WI38 (cell line): ENCODE measurements at regions not wholly inside any gene's neighbourhood (a gene's known extent, or its start where the extent isn't known, plus 50 kb on each side); places are given as distances from the start of the nearest gene placed in this dataset.
"Not testable (repeated sequence)": the region's sequence is repeated elsewhere in the genome, so short reads cannot be mapped to it uniquely, and the experiment has no call there.

Source experiments
- H3K4me3 ChIP-seq: 2 replicates; pipeline ENCODE4 v1.5.1; 2011; ENCODE audit warnings: low read depth, mild to moderate bottlenecking, control low read depth, low read length
- TF ChIP-seq, protein P1 (sequence below): IDR thresholded peaks from 2 replicates; pipeline ENCODE4 v1.5.1; 2012; ENCODE audit warnings: low read depth, mild to moderate bottlenecking, control low read depth, low read length

DNA sequence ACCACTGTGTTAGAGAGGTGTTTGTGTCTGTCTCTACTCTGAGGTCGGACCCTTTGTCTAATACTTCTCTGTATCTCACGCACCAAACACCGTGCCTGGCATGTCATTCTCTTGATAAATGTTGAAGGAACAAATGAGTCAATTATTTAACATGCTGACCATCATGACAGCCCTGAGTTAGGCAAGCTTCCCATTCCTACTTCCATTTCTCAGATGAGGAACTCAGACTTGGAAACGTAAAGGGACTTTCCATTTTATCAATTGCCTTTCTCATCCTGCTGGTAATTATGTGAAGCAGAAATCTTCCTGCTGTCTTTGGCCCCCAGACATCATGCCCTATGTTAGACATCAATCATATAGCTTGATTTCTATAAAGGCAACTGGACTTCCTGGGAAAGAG, 227.0 kb upstream of the ECI2 start:
- no peak overlapping the region for H3K4me3 ChIP-seq
- TF ChIP-seq, protein P1, sequence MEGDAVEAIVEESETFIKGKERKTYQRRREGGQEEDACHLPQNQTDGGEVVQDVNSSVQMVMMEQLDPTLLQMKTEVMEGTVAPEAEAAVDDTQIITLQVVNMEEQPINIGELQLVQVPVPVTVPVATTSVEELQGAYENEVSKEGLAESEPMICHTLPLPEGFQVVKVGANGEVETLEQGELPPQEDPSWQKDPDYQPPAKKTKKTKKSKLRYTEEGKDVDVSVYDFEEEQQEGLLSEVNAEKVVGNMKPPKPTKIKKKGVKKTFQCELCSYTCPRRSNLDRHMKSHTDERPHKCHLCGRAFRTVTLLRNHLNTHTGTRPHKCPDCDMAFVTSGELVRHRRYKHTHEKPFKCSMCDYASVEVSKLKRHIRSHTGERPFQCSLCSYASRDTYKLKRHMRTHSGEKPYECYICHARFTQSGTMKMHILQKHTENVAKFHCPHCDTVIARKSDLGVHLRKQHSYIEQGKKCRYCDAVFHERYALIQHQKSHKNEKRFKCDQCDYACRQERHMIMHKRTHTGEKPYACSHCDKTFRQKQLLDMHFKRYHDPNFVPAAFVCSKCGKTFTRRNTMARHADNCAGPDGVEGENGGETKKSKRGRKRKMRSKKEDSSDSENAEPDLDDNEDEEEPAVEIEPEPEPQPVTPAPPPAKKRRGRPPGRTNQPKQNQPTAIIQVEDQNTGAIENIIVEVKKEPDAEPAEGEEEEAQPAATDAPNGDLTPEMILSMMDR, result no peak

- TF ChIP-seq, protein P1, result no peak
Observed at GRCh38 chr6:4360920-4361319, 225.5 kb upstream of the ECI2 start.

GRCh38 chr6:4359108-4359730, 223.8 kb upstream of the ECI2 start:
- peak overlapping the region; percentile 32; the same call in 1 of the 2 replicates for H3K4me3 ChIP-seq
- TF ChIP-seq, protein P1, result no peak

More at GRCh38 chr6:4360920-4361319, 225.5 kb upstream of the ECI2 start:
- no peak overlapping the region for H3K4me3 ChIP-seq

- peak overlapping the region; percentile 32; the same call in 1 of the 2 replicates for H3K4me3 ChIP-seq
- TF ChIP-seq, protein P1, result no peak
Observed at GRCh38 chr6:4358414-4359107, 223.2 kb upstream of the ECI2 start.

DNA sequence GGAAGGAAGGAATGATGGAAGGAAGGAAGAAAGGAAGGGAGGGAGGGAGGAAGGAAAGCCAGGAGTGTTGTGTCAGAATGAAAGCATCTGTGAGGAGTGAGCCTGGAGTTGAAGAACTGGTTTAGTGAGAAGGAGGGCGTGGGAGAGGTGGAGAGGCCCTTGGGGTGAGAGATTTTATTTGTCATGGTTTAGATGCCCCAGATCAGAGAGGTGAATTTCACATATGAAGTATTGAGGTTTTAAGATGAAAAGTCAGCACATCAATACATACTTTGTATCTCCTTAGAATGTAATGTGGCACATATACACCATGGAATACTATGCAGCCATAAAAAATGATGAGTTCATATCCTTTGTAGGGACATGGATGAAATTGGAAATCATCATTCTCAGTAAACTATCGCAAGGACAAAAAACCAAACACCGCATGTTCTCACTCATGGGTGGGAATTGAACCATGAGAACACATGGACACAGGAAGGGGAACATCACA, 222.3 kb upstream of the ECI2 start:
- H3K4me3 ChIP-seq, result not testable (repeated sequence)

DNA sequence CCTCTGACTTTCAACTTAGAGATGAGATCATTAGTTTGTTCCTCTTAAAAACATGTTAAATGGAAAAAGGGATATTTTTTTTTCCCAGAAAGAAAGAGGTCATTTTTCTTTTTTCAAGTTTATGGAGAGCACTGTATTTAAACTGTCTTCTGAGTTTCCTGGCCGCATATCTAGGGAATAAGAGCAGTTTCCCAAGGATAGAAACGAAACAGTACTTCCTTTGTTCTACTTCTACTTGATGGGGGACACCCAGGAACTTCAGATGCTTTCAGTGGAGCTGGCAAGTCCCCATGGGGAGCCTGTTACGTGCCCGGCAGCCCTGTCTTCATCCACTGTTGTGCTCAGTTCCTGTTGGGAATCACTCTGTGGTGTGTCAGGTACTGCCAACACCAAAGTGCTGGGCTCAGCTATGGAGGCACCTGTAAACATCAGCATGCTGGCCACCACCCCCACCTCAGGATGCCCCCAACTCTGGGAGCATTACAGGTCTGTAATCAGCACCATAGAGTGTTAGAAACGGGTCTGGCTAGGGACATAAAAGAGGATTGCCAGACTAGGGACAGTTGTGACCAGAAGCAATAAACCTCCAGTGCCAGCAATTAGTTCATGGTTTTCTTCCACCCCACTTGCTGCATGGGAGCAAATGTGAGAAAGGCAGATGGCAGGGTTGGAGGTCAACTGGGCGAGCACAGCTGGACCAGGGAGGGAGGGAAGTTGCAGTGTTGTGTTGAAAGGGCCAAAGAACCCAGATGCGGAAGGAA, 221.7 kb upstream of the ECI2 start:
- TF ChIP-seq, protein P1, result no peak
- H3K4me3 ChIP-seq, result no peak overlapping the region

- TF ChIP-seq, protein P1, result no peak
Observed at GRCh38 chr6:4355241-4355640, 219.9 kb upstream of the ECI2 start.

More at GRCh38 chr6:4355241-4355640, 219.9 kb upstream of the ECI2 start:
- H3K4me3 ChIP-seq, result no peak overlapping the region
